ENCODE measurements at regions not wholly inside any gene's neighbourhood (a gene's known extent, or its start where the extent isn't known, plus 50 kb on each side); places are given as distances from the start of the nearest gene placed in this dataset.

- no peak for DNase-seq (ENCODE audit: low spot score)
Observed at GRCh38 chr4:27846951-27847350, 986.3 kb downstream of the STIM2 start.

DNA sequence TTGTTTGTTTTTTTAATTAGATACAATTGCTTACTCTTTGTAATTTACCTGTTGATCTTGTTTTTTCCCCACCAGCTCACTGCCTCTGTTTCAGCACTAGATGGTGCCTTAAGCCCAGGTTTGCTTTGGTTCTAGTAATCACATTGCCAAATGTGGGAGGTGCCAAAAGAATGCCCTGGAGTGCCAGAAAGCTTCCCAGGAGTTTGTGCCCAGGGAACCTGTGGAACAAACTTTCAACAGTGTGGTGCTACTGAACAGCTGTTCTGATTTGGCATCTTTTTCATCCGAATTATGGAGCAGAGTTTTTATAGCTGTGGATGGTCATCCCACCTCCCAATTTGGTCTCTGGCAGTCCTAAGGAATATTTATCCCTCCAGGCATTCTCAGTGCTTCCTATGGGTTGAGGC lies 1000.7 kb downstream of the STIM2 start:
- DNase-seq (ENCODE audit: low spot score): peak; percentile 50

- DNase-seq (ENCODE audit: low spot score): no peak
Observed at GRCh38 chr4:27861802-27862201, 1001.2 kb downstream of the STIM2 start.

GRCh38 chr4:27873596-27873995 lies 1013.0 kb downstream of the STIM2 start:
- no peak for DNase-seq (ENCODE audit: low spot score)

DNA sequence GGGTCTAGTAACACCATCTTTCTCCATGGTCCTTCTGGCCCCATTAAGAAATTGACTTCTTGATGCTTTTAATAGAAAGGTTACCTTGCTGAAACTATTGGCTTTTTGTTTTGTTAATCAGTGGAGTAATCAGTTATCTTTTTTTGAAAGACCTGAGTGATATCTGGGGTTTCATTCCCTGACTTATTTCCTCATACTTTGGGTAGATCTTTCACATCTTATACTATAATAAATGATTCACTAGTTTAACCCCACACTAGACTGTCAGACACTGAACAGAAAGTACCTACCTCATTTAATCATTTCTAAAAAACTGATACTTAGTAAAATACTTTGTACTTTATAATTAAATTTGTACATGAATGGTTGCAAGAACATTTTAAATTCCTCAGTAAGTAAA lies 1021.1 kb downstream of the STIM2 start:
- no peak for DNase-seq (ENCODE audit: low spot score)

- no peak for DNase-seq (ENCODE audit: low spot score)
Observed at GRCh38 chr4:27886120-27886519, 1025.5 kb downstream of the STIM2 start.

GRCh38 chr4:27887646-27888045 lies 1027.0 kb downstream of the STIM2 start:
- DNase-seq (ENCODE audit: low spot score): no peak

GRCh38 chr4:27888505-27888904 lies 1027.9 kb downstream of the STIM2 start:
- no peak for DNase-seq (ENCODE audit: low spot score)

DNA sequence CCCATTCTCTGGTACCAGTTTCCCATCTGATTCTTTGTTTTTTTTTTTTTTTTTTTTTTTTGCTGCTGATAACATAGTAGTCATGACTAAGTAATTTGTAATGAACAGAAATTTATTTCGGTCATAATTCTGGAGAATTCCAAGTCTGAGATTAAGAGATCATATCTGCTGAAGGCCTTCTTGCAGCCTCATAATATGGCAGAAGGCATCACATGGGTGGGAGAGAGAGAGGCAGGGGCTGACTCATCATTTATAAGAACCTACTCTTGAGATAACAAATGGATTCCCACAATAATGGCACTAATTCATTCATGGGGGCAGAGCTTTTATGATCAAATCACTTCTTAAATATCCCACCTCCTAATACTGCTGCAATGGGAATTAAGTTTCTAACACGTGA lies 1034.3 kb downstream of the STIM2 start:
- DNase-seq (ENCODE audit: low spot score): no peak

DNA sequence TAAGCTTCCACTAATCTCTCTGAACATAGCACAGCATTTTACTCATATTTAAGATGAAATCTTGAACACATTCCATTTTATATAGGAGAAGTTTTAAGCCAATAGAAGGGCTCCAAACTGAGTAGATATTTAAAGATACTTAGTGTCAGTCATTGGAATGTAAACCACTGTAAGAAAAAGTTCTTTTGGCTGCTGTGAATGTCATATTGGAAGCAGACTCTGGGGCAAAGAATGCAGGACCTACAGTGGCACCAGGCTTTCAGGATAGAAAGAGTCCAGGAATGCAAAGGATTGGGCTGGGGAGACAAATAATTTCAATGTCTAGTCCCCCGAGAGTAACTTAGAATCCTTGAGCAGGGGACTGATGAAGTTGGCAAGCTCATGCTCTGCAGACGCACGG lies 1047.7 kb downstream of the STIM2 start:
- no peak for DNase-seq (ENCODE audit: low spot score)

GRCh38 chr4:27910227-27910626 lies 1049.6 kb downstream of the STIM2 start:
- DNase-seq (ENCODE audit: low spot score): no peak

GRCh38 chr4:27911047-27911446 lies 1050.4 kb downstream of the STIM2 start:
- no peak for DNase-seq (ENCODE audit: low spot score)

GRCh38 chr4:27913738-27914137 lies 1053.1 kb downstream of the STIM2 start:
- DNase-seq (ENCODE audit: low spot score): no peak

GRCh38 chr4:27915822-27916221 lies 1055.2 kb downstream of the STIM2 start:
- DNase-seq (ENCODE audit: low spot score): no peak

DNA sequence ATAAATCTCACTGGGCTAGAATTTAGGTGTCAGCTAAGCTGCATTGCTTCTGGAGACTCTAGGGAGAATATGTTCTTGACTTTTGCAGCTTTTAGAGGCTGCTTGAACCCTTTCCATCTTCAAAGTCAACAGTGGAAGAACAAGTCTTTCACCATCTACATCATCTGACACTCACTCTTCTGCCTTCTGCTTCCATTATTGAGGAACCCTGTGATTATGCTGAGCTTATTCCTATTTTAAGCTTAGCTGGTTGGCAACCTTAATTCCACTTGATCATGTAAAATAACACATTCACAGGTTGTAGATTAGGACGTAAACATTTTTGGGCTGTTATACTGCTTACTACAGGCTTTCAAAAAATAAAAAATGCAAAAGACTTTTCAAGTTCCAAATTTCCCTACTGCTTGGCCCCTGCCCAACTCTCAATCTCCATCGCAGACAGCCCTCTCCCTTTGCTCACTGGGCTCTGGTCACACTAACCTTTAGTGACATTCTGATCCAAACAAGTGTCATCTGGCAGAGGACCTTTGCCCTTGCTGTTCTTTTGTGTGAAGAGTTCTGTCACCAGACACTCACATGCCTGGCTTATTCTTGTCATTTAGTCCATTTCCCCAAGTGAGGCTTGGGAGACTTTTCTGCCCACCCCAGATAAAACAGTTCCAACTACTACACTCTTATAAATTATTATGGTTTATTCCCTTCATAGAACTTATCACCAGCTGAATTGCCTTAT lies 1056.0 kb downstream of the STIM2 start:
- DNase-seq (ENCODE audit: low spot score): no peak

DNA sequence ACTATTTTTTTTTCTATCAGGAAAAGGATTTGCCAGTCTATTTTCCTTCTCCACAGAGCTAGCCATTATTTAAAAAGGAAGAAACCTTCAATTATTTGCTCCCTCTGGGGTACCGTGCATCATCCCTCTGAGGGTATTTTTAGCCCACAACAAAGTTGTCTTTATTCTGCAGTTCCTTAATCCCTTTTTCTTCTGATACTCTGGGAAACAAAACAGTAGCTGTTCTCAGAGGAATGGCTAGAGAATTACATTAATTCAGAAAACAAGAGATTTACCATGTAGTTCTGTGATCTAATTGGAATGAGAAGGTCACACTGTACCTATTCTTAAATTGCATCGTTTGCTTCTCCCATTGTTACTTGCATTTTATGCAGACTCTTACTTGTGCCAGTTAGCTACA lies 1056.7 kb downstream of the STIM2 start:
- DNase-seq (ENCODE audit: low spot score): no peak

DNA sequence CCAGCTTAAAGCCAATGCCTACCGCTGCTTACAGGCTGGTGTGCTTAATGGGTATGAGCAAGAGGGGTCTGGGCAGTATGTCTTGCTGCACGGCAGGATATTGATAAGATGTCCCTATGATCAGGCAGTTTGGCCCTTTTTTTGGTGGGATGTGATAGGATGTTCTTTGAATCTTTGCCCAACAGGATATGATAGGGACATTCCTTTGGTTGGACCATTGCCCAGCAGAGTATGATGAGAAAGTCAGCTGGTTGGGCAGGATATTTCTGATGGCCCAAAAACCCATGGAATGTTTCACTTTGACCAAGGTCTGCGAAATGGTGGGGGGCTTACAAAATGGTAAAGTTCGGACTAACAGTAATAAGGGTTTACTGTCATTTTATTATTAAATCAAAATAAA lies 1060.6 kb downstream of the STIM2 start:
- no peak for DNase-seq (ENCODE audit: low spot score)

GRCh38 chr4:27928761-27929540 lies 1068.3 kb downstream of the STIM2 start:
- DNase-seq (ENCODE audit: low spot score): no peak

- DNase-seq (ENCODE audit: low spot score): no peak
Observed at GRCh38 chr4:27930291-27930690, 1069.7 kb downstream of the STIM2 start.

GRCh38 chr4:27930976-27931375 lies 1070.3 kb downstream of the STIM2 start:
- DNase-seq (ENCODE audit: low spot score): no peak

- DNase-seq (ENCODE audit: low spot score): no peak
Observed at GRCh38 chr4:27931584-27931983, 1070.9 kb downstream of the STIM2 start.

GRCh38 chr4:27934871-27935270 lies 1074.2 kb downstream of the STIM2 start:
- DNase-seq (ENCODE audit: low spot score): no peak

GRCh38 chr4:27946799-27947198 lies 1086.2 kb downstream of the STIM2 start:
- no peak for DNase-seq (ENCODE audit: low spot score)

DNA sequence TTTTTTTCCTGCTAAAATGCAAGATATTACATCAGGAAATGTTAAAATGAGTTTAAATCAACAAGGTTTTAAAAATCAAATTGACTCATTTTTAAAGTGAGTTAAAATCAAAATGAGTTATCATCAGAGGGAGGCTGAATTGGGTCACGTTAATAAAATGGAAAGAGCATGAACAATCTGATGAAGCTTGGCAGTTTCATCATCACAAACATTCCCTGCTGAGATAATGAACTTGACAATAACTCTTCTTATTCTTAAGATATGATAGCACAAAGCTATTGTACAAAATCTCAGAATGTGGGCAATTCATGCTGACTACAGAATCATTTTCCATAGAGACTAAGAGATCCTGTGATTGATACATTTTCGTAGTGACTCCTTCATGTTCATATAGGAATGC lies 1086.7 kb downstream of the STIM2 start:
- DNase-seq (ENCODE audit: low spot score): no peak

All from iPS-NIHi11 (cell line).